Right atrium auricular region (tissue), 2 donors: ENCODE measurements at regions not wholly inside any gene's neighbourhood (a gene's known extent, or its start where the extent isn't known, plus 50 kb on each side); places are given as distances from the start of the nearest gene placed in this dataset.
"Not testable (repeated sequence)": the region's sequence is repeated elsewhere in the genome, so short reads cannot be mapped to it uniquely, and the experiment has no call there.

Experiments
- DNase-seq: peaks from one replicate; pipeline ENCODE4 v3.0.0-alpha.2; 2019; ENCODE audit warnings: low spot score
- H3K27ac ChIP-seq, 2 donors: fragments of 200-600 bp; sonication (generic); 1 replicate in 1 of 2; 2 replicates in 1 of 2; pipeline ENCODE4 v1.5.1; 2016 to 2019
- H3K27me3 ChIP-seq, 2 donors: fragments of 200-600 bp; sonication (generic); one replicate each; pipeline versions ENCODE4 v1.5.1 to v1.6.0; 2017 to 2019
- H3K36me3 ChIP-seq: fragments of 200-600 bp; sonication (generic); one replicate; pipeline ENCODE4 v1.5.1; 2016
- H3K4me1 ChIP-seq, 2 donors: fragments of 200-600 bp; sonication (generic); one replicate each; pipeline versions ENCODE4 v1.5.1 to v1.6.0; 2017 to 2019
- H3K4me3 ChIP-seq, 2 donors: fragments of 200-600 bp; sonication (generic); 1 replicate in 1 of 2; 2 replicates in 1 of 2; pipeline ENCODE4 v1.5.1; 2017 to 2019; ENCODE audit warnings: mild to moderate bottlenecking in 1 of 2, moderate library complexity in 1 of 2
- H3K9me3 ChIP-seq, 2 donors: fragments of 200-600 bp; sonication (generic); one replicate each; pipeline ENCODE4 v1.5.1; 2019
- CTCF ChIP-seq, 2 donors: fragments of 200-600 bp; sonication (generic); IDR thresholded peaks; one replicate each; pipeline ENCODE4 v1.5.1; 2019; ENCODE audit warnings: antibody characterized with exemption in 2 of 2

GRCh38 chr9:61671276-61671973, 481.6 kb downstream of the SPATA31A7 start:
- peak; percentile 30 for DNase-seq
- Histone ChIP-seq H3K27me3 (no peaks in the 10 kb centered on the region), H3K9me3 (no peaks in the 10 kb centered on the region), H3K36me3 (no peaks in the 10 kb centered on the region), H3K4me1 (no peaks in the 10 kb centered on the region), H3K4me3 (no peak overlapping the region), H3K27ac (no peak overlapping the region)
- TF ChIP-seq CTCF (IDR thresholded peaks at IDR 0.05), result no peak

- H3K4me3 ChIP-seq, H3K36me3 ChIP-seq, H3K4me1 ChIP-seq, H3K27me3 ChIP-seq, H3K27ac ChIP-seq, H3K9me3 ChIP-seq: not testable (repeated sequence)
- peak; percentile 52 for DNase-seq
These were observed 482.3 kb downstream of the SPATA31A7 start for GRCh38 chr9:61672107-61672541.

- H3K27me3 ChIP-seq, H3K4me3 ChIP-seq, H3K27ac ChIP-seq, H3K4me1 ChIP-seq, H3K9me3 ChIP-seq, H3K36me3 ChIP-seq: not testable (repeated sequence)
- DNase-seq, result peak; percentile 36
These were observed 482.9 kb downstream of the SPATA31A7 start for GRCh38 chr9:61672645-61673167.

- Histone ChIP-seq H3K36me3 (no peaks in the 10 kb centered on the region), H3K4me1 (no peaks in the 10 kb centered on the region), H3K27me3 (no peaks in the 10 kb centered on the region), H3K4me3 (no peak overlapping the region), H3K27ac (no peak overlapping the region), H3K9me3 (no peaks in the 10 kb centered on the region)
- no peak for TF ChIP-seq CTCF (IDR thresholded peaks at IDR 0.05)
- no peak for DNase-seq
These were observed 483.4 kb downstream of the SPATA31A7 start for GRCh38 chr9:61673247-61673646.

GRCh38 chr9:61673664-61674381, 484.0 kb downstream of the SPATA31A7 start:
- DNase-seq, result peak; percentile 42
- Histone ChIP-seq H3K4me3 (no peak overlapping the region), H3K4me1 (no peaks in the 10 kb centered on the region), H3K27ac (no peak overlapping the region), H3K36me3 (no peaks in the 10 kb centered on the region), H3K27me3 (no peaks in the 10 kb centered on the region), H3K9me3 (no peaks in the 10 kb centered on the region)
- TF ChIP-seq CTCF (IDR thresholded peaks at IDR 0.05), result no peak

GRCh38 chr9:61674465-61674864, 484.6 kb downstream of the SPATA31A7 start:
- no peak overlapping the region for H3K4me3 ChIP-seq
- H3K9me3 ChIP-seq, result no peaks in the 10 kb centered on the region
- H3K36me3 ChIP-seq, result no peaks in the 10 kb centered on the region
- no peak for TF ChIP-seq CTCF (IDR thresholded peaks at IDR 0.05)
- H3K27ac ChIP-seq, result no peak overlapping the region
- H3K27me3 ChIP-seq, result no peaks in the 10 kb centered on the region
- no peaks in the 10 kb centered on the region for H3K4me1 ChIP-seq
- DNase-seq, result no peak
